H1 (cell line): ENCODE measurements at regions not wholly inside any gene's neighbourhood (a gene's known extent, or its start where the extent isn't known, plus 50 kb on each side); places are given as distances from the start of the nearest gene placed in this dataset.
A peak's percentile ranks its signal among the peaks of the same experiment; 100 is the strongest.

Experiments used
- CTCF ChIA-PET: fragments of 300-600 bp; sonication (Branson Sonifier 250); formaldehyde crosslinking; loops from one replicate; lab custom pipeline; 2021; ENCODE audit not compliant: partially characterized antibody; lab: Charles Lee
- POLR2A ChIA-PET: fragments of 300-600 bp; sonication (Branson Sonifier 250); formaldehyde crosslinking; loops from one replicate; lab custom pipeline; 2021; ENCODE audit warnings: inconsistent platforms; ENCODE audit not compliant: partially characterized antibody; lab: Charles Lee
- DNase-seq, 2 experiments: peaks; one replicate each; pipeline versions ENCODE4 v3.0.0 to v3.0.0-alpha.2; 2010 to 2022; ENCODE audit warnings: low spot score in 2 of 2, low read depth in 1 of 2, mixed read lengths in 1 of 2
- FAIRE-seq: peaks from 2 replicates; lab custom pipeline; 2011; peaks lifted over from hg19 to GRCh38; lab: Jason Lieb, UNC
- H2AFZ ChIP-seq: 2 replicates; pipeline ENCODE4 v1.8.1; 2012; ENCODE audit warnings: low read length, inconsistent platforms
- H2AK5ac ChIP-seq: 2 replicates; pipeline ENCODE4 v1.6.1; 2013; ENCODE audit warnings: low read depth, low read length
- H2BK120ac ChIP-seq: replicated peaks from 2 replicates; pipeline ENCODE3; 2013; ENCODE audit warnings: low read depth, low read length, inconsistent platforms
- H2BK12ac ChIP-seq: 2 replicates; pipeline ENCODE4 v1.6.1; 2013; ENCODE audit warnings: low read depth, low read length
- H2BK15ac ChIP-seq: 2 replicates; pipeline ENCODE4 v1.6.1; 2013; ENCODE audit warnings: low read length
- H2BK20ac ChIP-seq: 2 replicates; pipeline ENCODE4 v1.6.1; 2013; ENCODE audit warnings: low read length
- H2BK5ac ChIP-seq: 2 replicates; pipeline ENCODE4 v1.6.1; 2013; ENCODE audit warnings: low read depth, low read length
- H3K14ac ChIP-seq: 2 replicates; pipeline ENCODE4 v1.6.1; 2013; ENCODE audit warnings: inconsistent platforms; ENCODE audit not compliant: insufficient read length
- H3K18ac ChIP-seq: 2 replicates; pipeline ENCODE4 v1.6.1; 2013; ENCODE audit warnings: low read length; ENCODE audit errors: extremely low read depth
- H3K23ac ChIP-seq: 2 replicates; pipeline ENCODE4 v1.6.1; 2013; ENCODE audit warnings: inconsistent platforms; ENCODE audit not compliant: insufficient read length
- H3K23me2 ChIP-seq: 2 replicates; pipeline ENCODE4 v1.6.1; 2013; ENCODE audit warnings: low read depth, low read length
- H3K27ac ChIP-seq: 2 replicates; pipeline ENCODE4 v1.6.1; 2011; ENCODE audit warnings: low read depth, low read length, inconsistent platforms
- H3K27me3 ChIP-seq, 4 experiments: replicated peaks in 1 of 4; 1 replicate in 1 of 4; 2 replicates in 3 of 4; pipeline versions ENCODE4 v1.6.1 to v1.8.1; 2011 to 2013; ENCODE audit warnings: low read length in 3 of 4, mild to moderate bottlenecking in 3 of 4, inconsistent platforms in 2 of 4, mixed read lengths in 2 of 4, moderate library complexity in 1 of 4; ENCODE audit not compliant: control insufficient read depth in 3 of 4, insufficient read depth in 3 of 4; ENCODE audit errors: extremely low read depth in 1 of 4
- H3K36me3 ChIP-seq, 4 experiments: 2 replicates each; pipeline versions ENCODE4 v1.6.1 to v1.8.1; 2011 to 2013; ENCODE audit warnings: mild to moderate bottlenecking in 4 of 4, low read length in 3 of 4, moderate library complexity in 2 of 4, control low read depth in 1 of 4, inconsistent platforms in 1 of 4; ENCODE audit not compliant: insufficient read depth in 4 of 4, control insufficient read depth in 2 of 4
- H3K4ac ChIP-seq: replicated peaks from 2 replicates; pipeline ENCODE3; 2013; ENCODE audit warnings: low read length, low read depth, mixed read lengths, inconsistent platforms; ENCODE audit not compliant: insufficient read length
- H3K4me1 ChIP-seq, 4 experiments: replicated peaks in 1 of 4; 1 replicate in 1 of 4; 2 replicates in 3 of 4; pipeline versions ENCODE4 v1.6.1 to v1.8.1; 2011 to 2013; ENCODE audit warnings: low read length in 3 of 4, inconsistent platforms in 2 of 4, mixed read lengths in 1 of 4; ENCODE audit not compliant: insufficient read depth in 4 of 4, control insufficient read depth in 3 of 4
- H3K4me2 ChIP-seq, 2 experiments: 2 replicates each; pipeline versions ENCODE4 v1.6.1 to v1.8.1; 2011 to 2013; ENCODE audit warnings: low read depth in 2 of 2, low read length in 2 of 2, control low read depth in 1 of 2, inconsistent platforms in 1 of 2, mild to moderate bottlenecking in 1 of 2; ENCODE audit not compliant: insufficient read depth in 1 of 2
- H3K4me3 ChIP-seq, 4 experiments: fragments of 200-600, 300-600 bp in 1 of 4; sonication (generic), shearing (Covaris generic), sonication (Bioruptor Twin) in 1 of 4; 2 replicates each; pipeline versions ENCODE4 v1.5.1 to v1.8.1; 2011 to 2016; ENCODE audit warnings: low read length in 4 of 4, low read depth in 3 of 4, control low read depth in 2 of 4, inconsistent platforms in 2 of 4, mild to moderate bottlenecking in 2 of 4, mixed read lengths in 1 of 4, moderate library complexity in 1 of 4; ENCODE audit not compliant: insufficient read depth in 2 of 4; ENCODE audit errors: extremely low read depth in 1 of 4
- H3K56ac ChIP-seq: replicated peaks from 2 replicates; pipeline ENCODE3; 2013; ENCODE audit warnings: low read depth, mild to moderate bottlenecking, mixed read lengths, low read length, inconsistent platforms; ENCODE audit not compliant: insufficient read length
- H3K79me1 ChIP-seq: 2 replicates; pipeline ENCODE4 v1.6.1; 2013; ENCODE audit warnings: low read depth, low read length, control low read depth
- H3K79me2 ChIP-seq, 2 experiments: 2 replicates each; pipeline versions ENCODE4 v1.6.1 to v1.8.1; 2012 to 2013; ENCODE audit warnings: low read length in 2 of 2, mild to moderate bottlenecking in 2 of 2, inconsistent platforms in 1 of 2; ENCODE audit not compliant: insufficient read depth in 2 of 2, control insufficient read depth in 1 of 2
- H3K9ac ChIP-seq, 4 experiments: replicated peaks in 1 of 4; 1 replicate in 1 of 4; 2 replicates in 3 of 4; pipeline versions ENCODE4 v1.6.1 to v1.8.1; 2011 to 2013; ENCODE audit warnings: low read depth in 3 of 4, low read length in 3 of 4, control low read depth in 2 of 4, mild to moderate bottlenecking in 2 of 4, moderate library complexity in 2 of 4, inconsistent platforms in 1 of 4; ENCODE audit errors: extremely low read depth in 1 of 4
- H3K9me3 ChIP-seq, 2 experiments: 2 replicates each; pipeline versions ENCODE4 v1.6.1 to v1.8.1; 2012 to 2013; ENCODE audit warnings: mild to moderate bottlenecking in 2 of 2, moderate library complexity in 2 of 2, control low read depth in 1 of 2, inconsistent platforms in 1 of 2, low read depth in 1 of 2, low read length in 1 of 2, mixed read lengths in 1 of 2; ENCODE audit not compliant: insufficient read depth in 2 of 2
- H4K20me1 ChIP-seq, 2 experiments: replicated peaks in 1 of 2; 2 replicates each; pipeline versions ENCODE3 to v1.8.1; 2011 to 2013; ENCODE audit warnings: inconsistent platforms in 2 of 2, low read length in 2 of 2, mild to moderate bottlenecking in 1 of 2; ENCODE audit not compliant: insufficient read depth in 2 of 2, control insufficient read depth in 1 of 2
- H4K5ac ChIP-seq: 2 replicates; pipeline ENCODE4 v1.6.1; 2013; ENCODE audit warnings: low read length, low read depth, mixed read lengths, inconsistent platforms; ENCODE audit not compliant: insufficient read length
- H4K8ac ChIP-seq: 2 replicates; pipeline ENCODE4 v1.8.0; 2013; ENCODE audit warnings: mild to moderate bottlenecking, moderate library complexity, low read length, inconsistent platforms; ENCODE audit not compliant: insufficient read depth; ENCODE audit errors: extremely low read depth
- H4K91ac ChIP-seq: replicated peaks from 2 replicates; pipeline ENCODE3; 2013; ENCODE audit warnings: low read length, mixed read lengths, inconsistent platforms; ENCODE audit not compliant: insufficient read length
- ASH2L ChIP-seq: fragments of 200-600, 300-600 bp; sonication (generic); IDR thresholded peaks from one replicate; pipeline ENCODE4 v1.7.1; 2017; ENCODE audit warnings: low read length
- ATF3 ChIP-seq: IDR thresholded peaks from 2 replicates; pipeline ENCODE4 v1.6.1; 2011; ENCODE audit warnings: low read depth, mild to moderate bottlenecking, low read length; ENCODE audit not compliant: insufficient read depth
- PHF8 ChIP-seq: fragments of 200-600 bp; sonication (generic); conservative IDR thresholded peaks from 2 replicates; pipeline ENCODE4 v1.7.1; 2012; ENCODE audit warnings: low read depth, mild to moderate bottlenecking, inconsistent platforms, low read length, moderate library complexity
- POLR2AphosphoS5 ChIP-seq: IDR thresholded peaks from 2 replicates; pipeline ENCODE4 v1.6.1; 2011; ENCODE audit warnings: low read depth, low read length
- RFX5 ChIP-seq: IDR thresholded peaks from 2 replicates; pipeline ENCODE4 v1.6.1; 2011; ENCODE audit warnings: low read depth, low read length, improper control_type of control experiment, borderline replicate concordance
- SAP30 ChIP-seq: fragments of 300-600 bp; sonication (generic); IDR thresholded peaks from 2 replicates; pipeline ENCODE4 v1.7.1; 2012; ENCODE audit warnings: low read length, moderate library complexity, mild to moderate bottlenecking, inconsistent platforms; ENCODE audit not compliant: insufficient read depth, insufficient replicate concordance
- SIN3A ChIP-seq, 2 experiments: IDR thresholded peaks in 1 of 2; conservative IDR thresholded peaks in 1 of 2; 2 replicates each; pipeline ENCODE4 v1.6.1; 2011 to 2012; ENCODE audit warnings: low read length in 2 of 2, improper control_type of control experiment in 1 of 2, low read depth in 1 of 2, mild to moderate bottlenecking in 1 of 2
- YY1 ChIP-seq: IDR thresholded peaks from 2 replicates; pipeline ENCODE4 v1.6.1; 2011; ENCODE audit warnings: low read depth, mild to moderate bottlenecking, low read length
- WGBS, 2 experiments: shearing (Covaris generic) in 1 of 2; methylation state at CpG; one replicate each; pipeline versions ENCODE4 v1.1.6 to v1.1.7; 2013 to 2015; ENCODE audit warnings: low lambda C conversion rate in 2 of 2, mixed read lengths in 2 of 2, inconsistent platforms in 1 of 2, low coverage in 1 of 2, missing lambda C conversion rate in 1 of 2; ENCODE audit not compliant: insufficient replicate concordance in 2 of 2, insufficient coverage in 1 of 2, insufficient read length in 1 of 2; ENCODE audit errors: extremely low coverage in 1 of 2, missing lambda C conversion rate in 1 of 2; 5-methylcytosine and 5-hydroxymethylcytosine counted together

GRCh38 chr12:13368971-13369370 is 172.4 kb downstream of the EMP1 start:
- Histone ChIP-seq H3K9me3 (no peaks in the 10 kb centered on the region), H3K27me3 (no peaks in the 10 kb centered on the region), H4K8ac (no peak overlapping the region), H3K36me3 (no peaks in the 10 kb centered on the region), H2BK12ac (no peak overlapping the region), H2BK120ac (no peak overlapping the region), H3K56ac (no peak overlapping the region), H3K9ac (no peak overlapping the region), H3K23ac (no peak overlapping the region), H3K79me1 (no peaks in the 10 kb centered on the region), H3K18ac (no peak overlapping the region), H2AFZ (no peak overlapping the region), H4K5ac (no peak overlapping the region), H2AK5ac (no peak overlapping the region), H2BK5ac (no peak overlapping the region), H3K79me2 (no peaks in the 10 kb centered on the region)
- peak in 1 of 2 experiments; percentile 36 for DNase-seq
- CTCF ChIA-PET: interaction anchor here (1.1 to 2.9 kb wide), 2 partner anchors 114 to 166 kb away, joined by 3 to 10 read pairs; no protein-coding TSS in a partner anchor
- FAIRE-seq: no peak
- TF ChIP-seq YY1 (peak; percentile 53; the same call in 1 of the 2 replicates), RFX5 (no peak), SAP30 (no peak), ASH2L (no peak), POLR2AphosphoS5 (no peak), PHF8 (no peak), ATF3 (no peak), SIN3A (conservative IDR thresholded peaks at IDR 0.05 in 1 of 2, IDR thresholded peaks at IDR 0.05 in 1 of 2; ENCODE audit: low read depth in 1 of 2, low read length in 2 of 2) (no peak)
- TF ChIP-seq, all 59 proteins: peak for 1
- Histone ChIP-seq H3K4me2 (no peak overlapping the region), H3K14ac (no peak overlapping the region), H3K4ac (no peak overlapping the region), H2BK15ac (no peak overlapping the region), H3K27ac (no peak overlapping the region), H3K4me1 (no peaks in the 10 kb centered on the region), H3K4me3 (no peak overlapping the region), H4K20me1 (no peaks in the 10 kb centered on the region), H2BK20ac (no peak overlapping the region), H3K23me2 (no peaks in the 10 kb centered on the region), H4K91ac (no peak overlapping the region)
- POLR2A ChIA-PET: no interaction called here
- 93% methylated on average over 2 of the region's 2 CpGs; no CpG with 5 or more reads in 1 of the 2 experiments for WGBS, 2 experiments
